ENCODE measurements at regions not wholly inside any gene's neighbourhood (a gene's known extent, or its start where the extent isn't known, plus 50 kb on each side); places are given as distances from the start of the nearest gene placed in this dataset.
"Not testable (repeated sequence)": the region's sequence is repeated elsewhere in the genome, so short reads cannot be mapped to it uniquely, and the experiment has no call there.

- no peak for TF ChIP-seq CTCF (IDR thresholded peaks at IDR 0.05; ENCODE audit: low read depth, low read length)
- H3K36me3 ChIP-seq, result no peaks in the 10 kb centered on the region
- no peak overlapping the region for H3K4me3 ChIP-seq
- no peaks in the 10 kb centered on the region for H3K27me3 ChIP-seq
- H3K27ac ChIP-seq, result no peak overlapping the region
- DNase-seq (ENCODE audit: low read depth in 1 of 2, low spot score in 1 of 2), result no peak
- H3K4me1 ChIP-seq (ENCODE audit: low read depth), result no peaks in the 10 kb centered on the region
- no peaks in the 10 kb centered on the region for H3K9me3 ChIP-seq (ENCODE audit: low read depth)
Observed at GRCh38 chr10:52571516-52572182, 200.9 kb downstream of the MBL2 start.

DNA sequence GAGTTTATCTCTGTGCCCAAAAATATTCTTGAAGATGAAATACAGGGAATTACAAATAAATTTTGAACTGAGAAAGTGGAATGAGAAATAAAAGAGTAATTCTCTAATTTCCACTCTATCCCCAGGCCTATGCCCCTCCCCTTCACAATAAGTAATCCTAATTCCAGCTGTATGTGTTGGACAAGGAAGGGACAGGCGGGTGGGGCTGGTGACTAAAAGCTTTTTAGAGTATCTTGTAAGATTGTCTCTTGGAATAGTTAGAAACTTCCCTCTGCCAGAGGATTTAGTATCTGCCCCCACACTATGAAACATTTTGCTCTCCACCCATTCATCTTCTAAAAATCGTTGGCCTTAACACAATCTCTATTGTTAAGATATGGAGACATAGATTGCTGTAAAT, 199.2 kb downstream of the MBL2 start:
- Histone ChIP-seq H3K4me3 (no peak overlapping the region), H3K36me3 (no peaks in the 10 kb centered on the region), H3K9me3 (ENCODE audit: low read depth) (no peaks in the 10 kb centered on the region), H3K27ac (no peak overlapping the region), H3K4me1 (ENCODE audit: low read depth) (no peaks in the 10 kb centered on the region), H3K27me3 (no peaks in the 10 kb centered on the region)
- no peak for TF ChIP-seq CTCF (IDR thresholded peaks at IDR 0.05; ENCODE audit: low read depth, low read length)
- DNase-seq (ENCODE audit: low read depth in 1 of 2, low spot score in 1 of 2), result no peak

DNA sequence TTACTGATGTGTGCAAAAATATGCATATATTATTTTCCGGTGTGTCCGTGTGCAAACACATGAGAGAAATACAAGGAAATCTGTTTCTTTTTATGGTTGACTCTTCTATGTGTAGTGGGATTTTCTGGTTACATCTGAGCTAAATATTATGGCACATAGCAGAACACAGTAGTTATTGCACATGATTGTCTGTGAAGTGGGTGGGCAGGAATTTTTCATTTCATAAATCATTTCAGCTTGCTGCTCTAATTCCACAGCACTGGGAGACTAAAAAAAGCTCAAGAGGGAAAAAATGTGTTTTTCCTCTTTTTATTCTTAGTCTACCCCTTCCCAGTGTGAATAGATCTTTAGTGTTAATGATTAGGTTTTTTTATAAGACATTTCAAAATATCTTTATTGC, 197.9 kb downstream of the MBL2 start:
- TF ChIP-seq CTCF (IDR thresholded peaks at IDR 0.05; ENCODE audit: low read depth, low read length), result no peak
- no peaks in the 10 kb centered on the region for H3K27me3 ChIP-seq
- no peaks in the 10 kb centered on the region for H3K4me1 ChIP-seq (ENCODE audit: low read depth)
- no peak overlapping the region for H3K4me3 ChIP-seq
- H3K36me3 ChIP-seq, result no peaks in the 10 kb centered on the region
- DNase-seq (ENCODE audit: low read depth in 1 of 2, low spot score in 1 of 2), result no peak
- no peak overlapping the region for H3K27ac ChIP-seq
- H3K9me3 ChIP-seq (ENCODE audit: low read depth), result no peaks in the 10 kb centered on the region

GRCh38 chr10:52577047-52577446, 195.5 kb downstream of the MBL2 start:
- DNase-seq (ENCODE audit: low read depth in 1 of 2, low spot score in 1 of 2), result no peak
- no peaks in the 10 kb centered on the region for H3K36me3 ChIP-seq
- H3K4me1 ChIP-seq (ENCODE audit: low read depth), result no peaks in the 10 kb centered on the region
- no peaks in the 10 kb centered on the region for H3K27me3 ChIP-seq
- no peak for TF ChIP-seq CTCF (IDR thresholded peaks at IDR 0.05; ENCODE audit: low read depth, low read length)
- H3K27ac ChIP-seq, result no peak overlapping the region
- no peaks in the 10 kb centered on the region for H3K9me3 ChIP-seq (ENCODE audit: low read depth)
- H3K4me3 ChIP-seq, result no peak overlapping the region

- peak in 1 of 2 donors; percentile 95 for DNase-seq (ENCODE audit: low read depth in 1 of 2, low spot score in 1 of 2)
- Histone ChIP-seq H3K4me3 (no peak overlapping the region), H3K4me1 (ENCODE audit: low read depth) (no peaks in the 10 kb centered on the region), H3K27me3 (no peaks in the 10 kb centered on the region), H3K9me3 (ENCODE audit: low read depth) (no peaks in the 10 kb centered on the region), H3K36me3 (no peaks in the 10 kb centered on the region), H3K27ac (no peak overlapping the region)
- TF ChIP-seq CTCF (IDR thresholded peaks at IDR 0.05; ENCODE audit: low read depth, low read length), result no peak
Observed at GRCh38 chr10:52578871-52579405, 193.6 kb downstream of the MBL2 start.

DNA sequence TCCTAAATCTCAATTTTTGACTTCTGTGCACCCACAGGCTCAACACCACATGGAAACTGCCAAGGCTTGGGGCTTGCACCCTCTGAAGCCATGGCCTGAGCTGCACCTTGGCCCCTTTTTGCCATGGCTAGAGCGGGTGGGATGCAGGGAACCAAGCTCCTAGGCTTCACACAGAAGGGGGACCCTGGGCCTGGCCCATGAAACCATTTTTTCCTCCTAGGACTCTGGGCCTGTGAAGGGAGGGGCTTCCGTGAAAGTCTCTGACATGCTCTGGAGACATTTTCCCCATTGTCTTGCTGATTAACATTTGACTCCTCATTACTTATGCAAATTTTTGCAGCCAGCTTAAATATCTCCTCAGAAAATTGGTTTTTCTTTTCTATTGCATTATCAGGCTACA, 190.9 kb downstream of the MBL2 start:
- H3K27ac ChIP-seq; H3K9me3 ChIP-seq (ENCODE audit: low read depth); H3K27me3 ChIP-seq; H3K4me3 ChIP-seq; DNase-seq (ENCODE audit: low read depth in 1 of 2, low spot score in 1 of 2); H3K36me3 ChIP-seq; H3K4me1 ChIP-seq (ENCODE audit: low read depth): not testable (repeated sequence)
